ENCODE measurements at regions not wholly inside any gene's neighbourhood (a gene's known extent, or its start where the extent isn't known, plus 50 kb on each side); places are given as distances from the start of the nearest gene placed in this dataset.

- H3K27ac Mint-ChIP-seq, result no peak overlapping the region
- H3K9me3 Mint-ChIP-seq, result no peaks in the 10 kb centered on the region
- DNase-seq, result no peak
- H3K27me3 Mint-ChIP-seq, result peaks cover 11% of the 10 kb centered on the region
- H3K36me3 Mint-ChIP-seq (ENCODE audit: low read depth), result no peaks in the 10 kb centered on the region
- CTCF ChIA-PET, result no interaction called here
- no peaks in the 10 kb centered on the region for H3K4me1 Mint-ChIP-seq (ENCODE audit: low read depth)
- H3K9me3 ChIP-seq (ENCODE audit: control insufficient read depth in 1 of 2, insufficient read depth in 1 of 2, low read length in 2 of 2), result no peaks in the 10 kb centered on the region
- H3K36me3 ChIP-seq (ENCODE audit: insufficient read depth, low read length), result no peaks in the 10 kb centered on the region
- TF ChIP-seq, protein P1, sequence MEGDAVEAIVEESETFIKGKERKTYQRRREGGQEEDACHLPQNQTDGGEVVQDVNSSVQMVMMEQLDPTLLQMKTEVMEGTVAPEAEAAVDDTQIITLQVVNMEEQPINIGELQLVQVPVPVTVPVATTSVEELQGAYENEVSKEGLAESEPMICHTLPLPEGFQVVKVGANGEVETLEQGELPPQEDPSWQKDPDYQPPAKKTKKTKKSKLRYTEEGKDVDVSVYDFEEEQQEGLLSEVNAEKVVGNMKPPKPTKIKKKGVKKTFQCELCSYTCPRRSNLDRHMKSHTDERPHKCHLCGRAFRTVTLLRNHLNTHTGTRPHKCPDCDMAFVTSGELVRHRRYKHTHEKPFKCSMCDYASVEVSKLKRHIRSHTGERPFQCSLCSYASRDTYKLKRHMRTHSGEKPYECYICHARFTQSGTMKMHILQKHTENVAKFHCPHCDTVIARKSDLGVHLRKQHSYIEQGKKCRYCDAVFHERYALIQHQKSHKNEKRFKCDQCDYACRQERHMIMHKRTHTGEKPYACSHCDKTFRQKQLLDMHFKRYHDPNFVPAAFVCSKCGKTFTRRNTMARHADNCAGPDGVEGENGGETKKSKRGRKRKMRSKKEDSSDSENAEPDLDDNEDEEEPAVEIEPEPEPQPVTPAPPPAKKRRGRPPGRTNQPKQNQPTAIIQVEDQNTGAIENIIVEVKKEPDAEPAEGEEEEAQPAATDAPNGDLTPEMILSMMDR (IDR thresholded peaks at IDR 0.05), result no peak
- intact Hi-C loops (cut with DNase I, micrococcal nuclease), result no loop called here
- H3K4me3 Mint-ChIP-seq, result no peak overlapping the region
- POLR2A ChIA-PET, result no interaction called here
- H3K4me1 ChIP-seq (ENCODE audit: insufficient read depth, low read length), result no peaks in the 10 kb centered on the region
- no peak overlapping the region for H3K27ac ChIP-seq (ENCODE audit: low read depth in 1 of 2, low read length in 2 of 2)
- H3K27me3 ChIP-seq (ENCODE audit: control insufficient read depth in 1 of 2, insufficient read depth in 2 of 2, low read length in 2 of 2), result peaks cover 0 to 4% of the 10 kb centered on the region in 2 experiments
- no peak for ATAC-seq (ENCODE audit: poor library complexity)
- H3K4me3 ChIP-seq (ENCODE audit: low read length), result no peak overlapping the region
Observed at GRCh38 chr15:39360452-39360851, 220.4 kb upstream of the THBS1 start.

DNA sequence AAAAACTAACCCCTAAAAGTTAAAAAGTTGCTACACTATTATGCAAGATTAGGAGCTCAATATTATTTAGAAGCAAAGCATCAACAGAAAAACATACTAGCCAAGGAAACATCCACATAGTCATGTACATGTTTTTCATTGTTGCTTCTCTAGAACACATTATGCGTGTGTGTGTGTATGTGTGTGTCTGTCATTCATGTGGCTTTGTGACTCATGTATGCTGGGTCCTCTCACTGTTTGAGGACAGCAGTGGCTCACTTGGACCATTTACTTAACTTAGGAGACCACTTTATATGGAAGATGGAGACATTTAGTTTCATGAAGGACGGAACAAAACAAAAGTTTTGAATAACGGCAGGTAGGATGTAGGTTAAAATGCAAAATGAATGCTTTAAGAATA, 219.4 kb upstream of the THBS1 start:
- ChIA-PET CTCF (no interaction called here), POLR2A (no interaction called here)
- no peaks in the 10 kb centered on the region for H3K9me3 Mint-ChIP-seq
- peaks cover 11% of the 10 kb centered on the region for H3K27me3 Mint-ChIP-seq
- H3K9me3 ChIP-seq (ENCODE audit: control insufficient read depth in 1 of 2, insufficient read depth in 1 of 2, low read length in 2 of 2), result no peaks in the 10 kb centered on the region
- intact Hi-C loops (cut with DNase I, micrococcal nuclease), result no loop called here
- no peaks in the 10 kb centered on the region for H3K36me3 Mint-ChIP-seq (ENCODE audit: low read depth)
- H3K27ac Mint-ChIP-seq, result no peak overlapping the region
- peaks cover 0 to 4% of the 10 kb centered on the region in 2 experiments for H3K27me3 ChIP-seq (ENCODE audit: control insufficient read depth in 1 of 2, insufficient read depth in 2 of 2, low read length in 2 of 2)
- H3K4me3 ChIP-seq (ENCODE audit: low read length), result no peak overlapping the region
- TF ChIP-seq, protein P1 (IDR thresholded peaks at IDR 0.05), result no peak
- H3K36me3 ChIP-seq (ENCODE audit: insufficient read depth, low read length), result no peaks in the 10 kb centered on the region
- ATAC-seq (ENCODE audit: poor library complexity) (no peak), DNase-seq (no peak)
- no peaks in the 10 kb centered on the region for H3K4me1 Mint-ChIP-seq (ENCODE audit: low read depth)
- H3K4me3 Mint-ChIP-seq, result no peak overlapping the region
- H3K4me1 ChIP-seq (ENCODE audit: insufficient read depth, low read length), result no peaks in the 10 kb centered on the region
- no peak overlapping the region for H3K27ac ChIP-seq (ENCODE audit: low read depth in 1 of 2, low read length in 2 of 2)

- TF ChIP-seq, protein P1 (IDR thresholded peaks at IDR 0.05), result no peak
- intact Hi-C loops (cut with DNase I, micrococcal nuclease), result no loop called here
- Mint-ChIP-seq H3K27ac (no peak overlapping the region), H3K4me3 (no peak overlapping the region), H3K36me3 (ENCODE audit: low read depth) (no peaks in the 10 kb centered on the region), H3K9me3 (no peaks in the 10 kb centered on the region), H3K27me3 (peaks cover 11% of the 10 kb centered on the region), H3K4me1 (ENCODE audit: low read depth) (no peaks in the 10 kb centered on the region)
- Histone ChIP-seq H3K9me3 (ENCODE audit: control insufficient read depth in 1 of 2, insufficient read depth in 1 of 2, low read length in 2 of 2) (no peaks in the 10 kb centered on the region), H3K4me3 (ENCODE audit: low read length) (no peak overlapping the region), H3K27ac (ENCODE audit: low read depth in 1 of 2, low read length in 2 of 2) (no peak overlapping the region), H3K36me3 (ENCODE audit: insufficient read depth, low read length) (no peaks in the 10 kb centered on the region), H3K27me3 (ENCODE audit: control insufficient read depth in 1 of 2, insufficient read depth in 2 of 2, low read length in 2 of 2) (peaks cover 0 to 4% of the 10 kb centered on the region in 2 experiments), H3K4me1 (ENCODE audit: insufficient read depth, low read length) (no peaks in the 10 kb centered on the region)
- ChIA-PET CTCF (no interaction called here), POLR2A (no interaction called here)
- DNase-seq (no peak), ATAC-seq (ENCODE audit: poor library complexity) (no peak)
Observed at GRCh38 chr15:39362821-39363561, 217.9 kb upstream of the THBS1 start.

Measured in CD4-positive, alpha-beta T cell (primary cell).